ENCODE measurements at regions not wholly inside any gene's neighbourhood (a gene's known extent, or its start where the extent isn't known, plus 50 kb on each side); places are given as distances from the start of the nearest gene placed in this dataset.
A peak's percentile ranks its signal among the peaks of the same experiment; 100 is the strongest.

GRCh38 chr10:4011136-4011812 lies 226.3 kb upstream of the KLF6 start:
- Histone ChIP-seq H3K9me3 (replicated peaks; ENCODE audit: control insufficient read depth, insufficient read depth, low read depth, low read length) (no peaks in the 10 kb centered on the region), H3K4me3 (no peak overlapping the region), H2AFZ (ENCODE audit: low read depth, low read length) (no peak overlapping the region), H3K4me2 (ENCODE audit: insufficient read depth, low read length) (no peak overlapping the region), H3K79me2 (ENCODE audit: control insufficient read depth, insufficient read depth, low read length) (no peaks in the 10 kb centered on the region), H3K27ac (ENCODE audit: extremely low read depth, low read depth, low read length) (no peak overlapping the region), H3K27me3 (ENCODE audit: control insufficient read depth in 2 of 2, insufficient read depth in 2 of 2, low read length in 2 of 2) (peaks cover 0 to 17% of the 10 kb centered on the region in 2 experiments; a peak in 1 of 5 replicates), H3K9me1 (ENCODE audit: control insufficient read depth, insufficient read depth, low read length) (no peaks in the 10 kb centered on the region), H3K9ac (ENCODE audit: insufficient read depth in 1 of 2, low read depth in 2 of 2, low read length in 2 of 2) (no peak overlapping the region), H4K20me1 (replicated peaks; ENCODE audit: control insufficient read depth, insufficient read depth, low read length) (no peaks in the 10 kb centered on the region), H3K4me1 (replicated peaks in 1 of 2; ENCODE audit: control insufficient read depth in 2 of 2, insufficient read depth in 2 of 2, low read length in 2 of 2) (no peaks in the 10 kb centered on the region; a peak in 1 of 5 replicates), H3K36me3 (ENCODE audit: control insufficient read depth, insufficient read depth, low read length) (no peaks in the 10 kb centered on the region)
- BruUV-seq (replicated peaks): no TSS peak
- DNase-seq (ENCODE audit: extremely low read depth in 1 of 4, low spot score in 3 of 4) (no peak), FAIRE-seq (no peak), ATAC-seq (no peak)
- no peak for TF ChIP-seq RREB1 (CRISPR knock-in tag; IDR thresholded peaks at IDR 0.05)
- TF ChIP-seq ZNF780A (CRISPR knock-in tag; IDR thresholded peaks at IDR 0.05): no peak
- TF ChIP-seq ARNT (IDR thresholded peaks at IDR 0.05): peak in 1 of 2 experiments; percentile 97; a peak in 2 of 4 replicates
- TF ChIP-seq IRF2 (CRISPR knock-in tag; IDR thresholded peaks at IDR 0.05): no peak
- no peak for TF ChIP-seq CHD4 (IDR thresholded peaks at IDR 0.05; ENCODE audit: insufficient read depth, insufficient replicate concordance, low read depth, low read length, poor library complexity, severe bottlenecking)
- TF ChIP-seq ZBTB26 (CRISPR knock-in tag; IDR thresholded peaks at IDR 0.05): no peak
- no peak for TF ChIP-seq ZNF57 (CRISPR knock-in tag; IDR thresholded peaks at IDR 0.05)
- 44% methylated on average over 4 of the region's 4 CpGs for WGBS (ENCODE audit: insufficient coverage, low coverage, missing lambda C conversion rate)
- in situ Hi-C loops (cut with MboI): no loop called here
- ChIA-PET POLR2A (no interaction called here), CTCF (ENCODE audit: low intra/inter-chr PET ratio) (no interaction called here)
- intact Hi-C loops (cut with micrococcal nuclease): loop anchor here (10.0 kb wide), 1 partner anchor 346 kb away; no protein-coding TSS in a partner anchor

Data from K562 (cell line).